Body of pancreas (tissue), 4 donors: ENCODE measurements at regions not wholly inside any gene's neighbourhood (a gene's known extent, or its start where the extent isn't known, plus 50 kb on each side); places are given as distances from the start of the nearest gene placed in this dataset.
A peak's percentile ranks its signal among the peaks of the same experiment; 100 is the strongest.

Source experiments
- ATAC-seq: fragments of 150-250 bp; one replicate; pipeline ENCODE4 v1.9.1; 2016
- DNase-seq, 4 donors: peaks; one replicate each; pipeline ENCODE4 v3.0.0-alpha.2; 2019
- H3K27ac ChIP-seq, 4 donors: fragments of 200-600 bp; sonication (generic); 1 replicate in 3 of 4; 2 replicates in 1 of 4; pipeline versions ENCODE4 v1.5.1 to v1.6.1; 2016 to 2019; ENCODE audit warnings: mild to moderate bottlenecking in 1 of 4, mixed read lengths in 1 of 4, moderate library complexity in 1 of 4
- H3K27me3 ChIP-seq, 2 donors: fragments of 200-600 bp; sonication (generic); one replicate each; pipeline ENCODE4 v1.6.0; 2016; ENCODE audit warnings: mild to moderate bottlenecking in 1 of 2
- H3K36me3 ChIP-seq, 2 donors: fragments of 200-600 bp; sonication (generic); replicated peaks in 1 of 2; 2 replicates each; pipeline ENCODE4 v1.5.1; 2016; ENCODE audit warnings: low read depth in 2 of 2; ENCODE audit not compliant: insufficient read depth in 1 of 2
- H3K4me1 ChIP-seq: fragments of 200-600 bp; sonication (generic); one replicate; pipeline ENCODE4 v1.6.0; 2016
- H3K4me3 ChIP-seq, 2 donors: fragments of 200-600 bp; sonication (generic); 1 replicate in 1 of 2; 2 replicates in 1 of 2; pipeline ENCODE4 v1.5.1; 2016 to 2019
- H3K9me3 ChIP-seq, 3 donors: fragments of 200-600 bp; sonication (generic); 1 replicate in 2 of 3; 2 replicates in 1 of 3; pipeline ENCODE4 v1.5.1; 2016
- POLR2A ChIP-seq, 3 donors: fragments of 450-650 bp; IDR thresholded peaks; one replicate each; pipeline ENCODE4 v1.6.1; 2016; ENCODE audit warnings: antibody characterized with exemption in 3 of 3, mild to moderate bottlenecking in 2 of 3
- WGBS, 2 donors: methylation state at CpG; one replicate each; pipeline ENCODE4 v1.1.5; 2017; 5-methylcytosine and 5-hydroxymethylcytosine counted together
- intact Hi-C: fragments of 100-400 bp; cut with DNase I; formaldehyde crosslinking; loops from one replicate; pipeline ENCODE4 v1.15.1; 2023
- TF ChIP-seq, protein P1 (sequence below), 7 experiments: fragments of 450-650 bp in 4 of 7; fragments of 200-600 bp in 3 of 7; sonication (generic) in 3 of 7; IDR thresholded peaks; one replicate each; pipeline ENCODE4 v1.5.1; 2016 to 2019; ENCODE audit warnings: antibody characterized with exemption in 7 of 7

DNA sequence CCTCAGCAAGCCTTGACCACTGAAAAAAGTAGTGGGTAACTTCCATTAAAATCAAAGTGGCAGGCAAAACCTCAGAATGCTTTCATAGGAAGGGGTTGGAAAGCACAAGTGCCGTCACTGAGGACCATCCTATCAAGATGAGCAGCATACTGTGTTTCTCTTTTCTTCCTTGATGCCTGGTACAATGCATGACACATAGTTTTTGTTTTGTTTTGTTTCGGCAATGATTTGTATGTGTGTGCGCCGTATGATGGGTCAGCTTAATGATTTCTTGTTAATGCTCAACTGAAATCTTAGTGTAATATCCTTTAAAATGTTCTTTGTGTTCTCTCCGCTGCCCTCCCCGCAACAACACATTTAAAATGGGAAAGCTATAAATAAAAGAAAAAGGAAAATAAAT lies 476.4 kb upstream of the KCNMB2 start:
- TF ChIP-seq, protein P1, sequence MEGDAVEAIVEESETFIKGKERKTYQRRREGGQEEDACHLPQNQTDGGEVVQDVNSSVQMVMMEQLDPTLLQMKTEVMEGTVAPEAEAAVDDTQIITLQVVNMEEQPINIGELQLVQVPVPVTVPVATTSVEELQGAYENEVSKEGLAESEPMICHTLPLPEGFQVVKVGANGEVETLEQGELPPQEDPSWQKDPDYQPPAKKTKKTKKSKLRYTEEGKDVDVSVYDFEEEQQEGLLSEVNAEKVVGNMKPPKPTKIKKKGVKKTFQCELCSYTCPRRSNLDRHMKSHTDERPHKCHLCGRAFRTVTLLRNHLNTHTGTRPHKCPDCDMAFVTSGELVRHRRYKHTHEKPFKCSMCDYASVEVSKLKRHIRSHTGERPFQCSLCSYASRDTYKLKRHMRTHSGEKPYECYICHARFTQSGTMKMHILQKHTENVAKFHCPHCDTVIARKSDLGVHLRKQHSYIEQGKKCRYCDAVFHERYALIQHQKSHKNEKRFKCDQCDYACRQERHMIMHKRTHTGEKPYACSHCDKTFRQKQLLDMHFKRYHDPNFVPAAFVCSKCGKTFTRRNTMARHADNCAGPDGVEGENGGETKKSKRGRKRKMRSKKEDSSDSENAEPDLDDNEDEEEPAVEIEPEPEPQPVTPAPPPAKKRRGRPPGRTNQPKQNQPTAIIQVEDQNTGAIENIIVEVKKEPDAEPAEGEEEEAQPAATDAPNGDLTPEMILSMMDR (IDR thresholded peaks at IDR 0.05) = no peak
- no peak for TF ChIP-seq POLR2A (IDR thresholded peaks at IDR 0.05)
- DNase-seq = no peak
- H3K27ac ChIP-seq = no peak overlapping the region
- 80 to 82% methylated on average over 6 of the region's 6 CpGs for WGBS, 2 donors
- intact Hi-C loops = no loop called here
- no peaks in the 10 kb centered on the region for H3K9me3 ChIP-seq
- no peaks in the 10 kb centered on the region for H3K4me1 ChIP-seq
- H3K4me3 ChIP-seq = no peak overlapping the region
- ATAC-seq = no peak
- H3K36me3 ChIP-seq = no peaks in the 10 kb centered on the region
- no peaks in the 10 kb centered on the region for H3K27me3 ChIP-seq

DNA sequence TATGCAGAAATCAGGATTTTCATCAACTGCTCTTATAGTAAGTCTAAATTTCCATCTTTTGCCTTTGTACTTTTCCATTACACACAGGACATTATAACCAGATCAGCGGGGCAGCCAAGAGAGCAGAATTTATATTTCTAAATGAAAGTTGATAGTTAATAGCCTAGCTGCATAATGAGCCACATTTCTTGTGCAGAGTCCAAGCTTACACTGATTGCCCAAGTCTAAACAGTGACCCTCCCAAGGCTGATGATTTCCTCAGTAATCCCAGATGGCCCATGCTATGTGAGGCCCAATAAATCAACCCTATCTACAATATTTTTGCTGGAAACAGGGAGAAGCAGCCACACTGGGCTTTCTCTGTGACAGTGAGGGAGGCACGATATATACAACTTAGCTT lies 475.8 kb upstream of the KCNMB2 start:
- WGBS, 2 donors = 78 to 83% methylated on average over 2 of the region's 2 CpGs
- intact Hi-C loops = no loop called here
- H3K4me3 ChIP-seq = no peak overlapping the region
- DNase-seq (peak in 1 of 4 donors; percentile 21), ATAC-seq (peak; percentile 56)
- no peaks in the 10 kb centered on the region for H3K36me3 ChIP-seq
- no peaks in the 10 kb centered on the region for H3K27me3 ChIP-seq
- H3K4me1 ChIP-seq = no peaks in the 10 kb centered on the region
- H3K27ac ChIP-seq = no peak overlapping the region
- H3K9me3 ChIP-seq = no peaks in the 10 kb centered on the region
- TF ChIP-seq, protein P1 (IDR thresholded peaks at IDR 0.05) = no peak
- no peak for TF ChIP-seq POLR2A (IDR thresholded peaks at IDR 0.05)

DNA sequence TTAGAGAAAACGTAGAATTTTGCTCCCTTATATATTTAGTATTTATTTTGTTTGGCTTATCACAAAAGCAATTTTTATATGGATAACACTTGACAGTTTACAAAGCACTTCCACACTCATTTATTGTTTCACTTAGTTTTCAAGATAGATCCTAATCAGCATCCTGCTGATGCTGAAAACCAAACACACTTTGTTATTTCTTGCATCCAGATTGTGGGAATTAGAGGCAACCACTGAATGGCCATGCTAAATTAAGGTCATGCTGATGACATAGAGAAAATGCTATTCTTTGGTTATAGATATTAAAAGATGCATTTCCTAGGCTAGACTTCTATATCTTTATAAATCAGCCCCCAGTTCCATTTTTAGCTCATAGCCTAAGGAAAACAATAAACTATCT lies 474.1 kb upstream of the KCNMB2 start:
- TF ChIP-seq, protein P1 (IDR thresholded peaks at IDR 0.05) = no peak
- no peak for TF ChIP-seq POLR2A (IDR thresholded peaks at IDR 0.05)
- 51 to 67% methylated on average over 1 of the region's 1 CpG for WGBS, 2 donors
- Histone ChIP-seq H3K27me3 (no peaks in the 10 kb centered on the region), H3K9me3 (no peaks in the 10 kb centered on the region), H3K27ac (no peak overlapping the region), H3K4me3 (no peak overlapping the region), H3K4me1 (no peaks in the 10 kb centered on the region), H3K36me3 (no peaks in the 10 kb centered on the region)
- ATAC-seq (no peak), DNase-seq (no peak)
- intact Hi-C loops = no loop called here

DNA sequence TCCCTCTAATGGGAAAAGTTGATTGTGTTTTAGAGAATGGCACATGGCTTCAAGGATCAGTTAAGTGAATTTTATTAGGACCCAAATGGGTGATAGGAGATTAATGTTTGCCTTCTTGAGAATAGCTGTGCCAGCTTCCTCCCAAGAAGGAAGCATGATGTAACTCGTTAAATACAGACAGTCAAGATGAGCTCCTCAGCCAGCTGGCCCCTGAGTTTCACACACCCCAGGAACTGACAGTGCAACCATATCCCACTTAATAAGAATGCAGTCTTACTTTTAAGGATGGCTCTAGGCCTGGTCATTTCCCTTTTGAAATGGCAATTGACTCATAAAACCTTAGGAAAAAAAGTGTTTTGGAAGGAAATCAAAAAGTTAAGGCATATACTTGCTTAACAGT lies 472.8 kb upstream of the KCNMB2 start:
- ATAC-seq (no peak), DNase-seq (no peak)
- H3K4me1 ChIP-seq = no peaks in the 10 kb centered on the region
- H3K9me3 ChIP-seq = no peaks in the 10 kb centered on the region
- WGBS, 2 donors = 58 to 59% methylated on average over 1 of the region's 1 CpG
- H3K27me3 ChIP-seq = no peaks in the 10 kb centered on the region
- intact Hi-C loops = no loop called here
- no peak overlapping the region for H3K27ac ChIP-seq
- H3K36me3 ChIP-seq = no peaks in the 10 kb centered on the region
- H3K4me3 ChIP-seq = no peak overlapping the region
- TF ChIP-seq, protein P1 (IDR thresholded peaks at IDR 0.05) = no peak
- TF ChIP-seq POLR2A (IDR thresholded peaks at IDR 0.05) = no peak

DNA sequence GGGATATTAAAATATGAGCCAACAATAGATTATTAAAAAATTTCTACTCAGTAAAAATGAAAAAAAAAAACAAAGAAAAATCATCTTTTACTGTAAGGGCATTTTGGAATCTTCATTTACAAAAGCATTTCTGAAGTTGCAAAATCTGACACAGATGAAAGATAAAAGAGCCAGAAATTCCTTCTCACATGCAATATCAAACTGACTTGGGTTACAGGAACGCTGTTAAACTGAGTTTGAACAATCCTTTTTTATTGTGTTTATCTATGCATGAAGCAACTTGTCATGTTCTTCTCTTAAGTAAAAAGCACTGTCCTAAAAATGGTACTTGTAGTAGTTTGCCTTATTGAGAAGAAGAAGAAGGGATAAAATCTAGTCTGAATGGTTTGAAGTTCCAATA lies 468.5 kb upstream of the KCNMB2 start:
- no peak for TF ChIP-seq POLR2A (IDR thresholded peaks at IDR 0.05)
- TF ChIP-seq, protein P1 (IDR thresholded peaks at IDR 0.05) = no peak
- 58 to 59% methylated on average over 1 of the region's 1 CpG for whole genome bisulfite sequencing, 2 donors
- ATAC-seq = no peak

More for the DNA sequence above, 468.5 kb upstream of the KCNMB2 start:
- intact Hi-C loops = no loop called here
- H3K9me3 ChIP-seq = no peaks in the 10 kb centered on the region
- no peaks in the 10 kb centered on the region for H3K36me3 ChIP-seq
- H3K27ac ChIP-seq = no peak overlapping the region
- no peak overlapping the region for H3K4me3 ChIP-seq
- no peak for DNase-seq
- H3K27me3 ChIP-seq = no peaks in the 10 kb centered on the region
- H3K4me1 ChIP-seq = no peaks in the 10 kb centered on the region
